NCI-H1694 treated with DMSO at 0.1 percent for 48 hours (cell line): ENCODE measurements at regions not wholly inside any gene's neighbourhood (a gene's known extent, or its start where the extent isn't known, plus 50 kb on each side); places are given as distances from the start of the nearest gene placed in this dataset.

ENCODE experiments used
- DNase-seq: peaks from one replicate; lab custom pipeline; 2025; lab: John Stamatoyannopoulos, UW

DNA sequence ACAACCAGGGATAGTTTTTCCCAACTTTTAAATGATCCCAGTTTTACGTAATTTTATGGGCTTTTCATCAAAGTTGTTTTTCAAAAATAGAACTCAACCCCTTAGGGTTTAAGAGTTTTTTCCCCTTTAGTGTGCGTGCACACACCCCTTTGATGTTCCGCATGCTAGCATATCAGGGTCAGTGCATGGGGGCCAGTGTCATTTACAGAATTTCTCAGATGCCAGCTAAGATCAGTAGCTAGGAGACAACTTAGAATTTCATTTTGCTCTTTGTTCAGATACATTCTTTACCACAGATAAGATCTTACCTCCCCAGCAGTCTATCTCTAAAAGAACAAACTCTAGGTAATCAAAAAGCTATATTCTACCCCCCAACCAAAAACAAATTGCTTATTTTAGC is 238.5 kb upstream of the SASH1 start:
- no peak for DNase-seq

DNA sequence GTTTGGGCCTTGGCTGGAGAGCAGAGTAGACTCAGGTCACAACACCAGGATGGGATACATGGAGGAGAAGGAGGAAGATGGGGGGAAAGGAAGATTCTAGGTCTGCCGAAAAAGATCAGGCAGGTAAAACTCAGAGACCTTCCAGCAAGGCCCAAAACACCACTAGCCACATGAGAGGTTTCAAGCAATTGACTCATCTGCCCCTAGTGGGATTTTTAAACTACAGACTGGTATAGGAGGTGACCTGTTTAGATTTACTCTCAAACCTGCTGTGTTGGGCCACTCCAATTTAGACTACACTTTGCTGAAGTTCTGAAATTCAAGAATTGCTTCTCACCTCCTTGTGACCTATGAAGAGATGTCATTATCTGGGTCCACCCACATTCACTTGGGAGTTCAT is 236.9 kb upstream of the SASH1 start:
- DNase-seq, result no peak

DNA sequence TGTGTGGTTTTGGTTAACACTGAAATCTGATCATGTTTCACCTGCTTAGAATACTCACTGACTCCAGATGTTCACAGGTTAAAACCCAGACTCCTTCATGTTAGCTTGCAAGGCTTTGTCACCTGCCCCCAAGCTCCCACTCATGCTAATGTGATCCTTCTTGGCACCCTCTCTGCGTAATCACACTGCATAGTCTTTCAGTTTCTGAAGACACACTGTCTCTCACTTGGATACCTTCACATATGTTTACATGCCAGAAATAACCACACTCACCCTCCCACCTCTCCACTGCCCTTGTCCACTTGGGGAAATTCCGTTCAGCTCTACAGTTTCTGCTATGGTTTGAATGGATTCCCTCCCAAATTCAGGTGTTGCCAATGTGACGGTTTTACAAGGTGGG is 234.7 kb upstream of the SASH1 start:
- DNase-seq, result no peak

DNA sequence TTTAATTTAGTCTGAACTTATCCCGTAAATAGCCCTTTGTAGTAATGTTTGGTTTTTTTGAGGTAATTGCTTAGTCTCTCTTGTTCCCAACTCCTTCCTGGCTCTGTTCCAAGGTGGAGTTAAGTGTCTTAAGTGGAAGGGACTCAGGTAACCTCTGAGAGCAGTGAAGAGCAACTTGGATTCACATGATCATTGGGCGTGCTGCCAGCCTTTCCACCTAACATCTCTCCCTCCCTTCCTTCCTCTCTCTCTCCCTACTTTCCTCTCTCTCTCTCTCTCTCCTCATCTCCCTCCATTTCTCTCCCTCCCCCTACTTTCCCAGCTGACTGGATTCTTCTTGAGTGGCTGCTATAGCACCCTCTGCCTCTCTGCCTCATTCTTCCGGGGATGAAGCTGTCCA is 232.9 kb upstream of the SASH1 start:
- no peak for DNase-seq

DNA sequence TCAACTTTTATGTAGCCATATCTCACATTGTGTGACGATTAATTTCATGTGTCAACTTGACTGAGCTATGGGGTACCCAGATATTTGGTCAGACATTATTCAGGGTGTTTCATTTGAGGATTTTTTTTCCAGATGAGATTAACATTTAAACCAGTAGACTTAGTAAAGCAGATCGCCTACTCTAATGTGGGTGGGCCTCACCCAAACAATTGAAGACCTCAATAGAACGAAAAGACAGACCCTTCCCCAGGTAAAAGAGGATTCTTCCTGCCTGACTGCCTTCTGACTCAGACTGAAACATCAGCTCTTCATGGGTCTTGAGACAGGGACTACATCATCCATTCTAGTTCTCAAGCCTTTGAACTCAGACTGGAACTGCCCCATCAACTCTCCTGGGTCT is 231.7 kb upstream of the SASH1 start:
- DNase-seq, result no peak

DNA sequence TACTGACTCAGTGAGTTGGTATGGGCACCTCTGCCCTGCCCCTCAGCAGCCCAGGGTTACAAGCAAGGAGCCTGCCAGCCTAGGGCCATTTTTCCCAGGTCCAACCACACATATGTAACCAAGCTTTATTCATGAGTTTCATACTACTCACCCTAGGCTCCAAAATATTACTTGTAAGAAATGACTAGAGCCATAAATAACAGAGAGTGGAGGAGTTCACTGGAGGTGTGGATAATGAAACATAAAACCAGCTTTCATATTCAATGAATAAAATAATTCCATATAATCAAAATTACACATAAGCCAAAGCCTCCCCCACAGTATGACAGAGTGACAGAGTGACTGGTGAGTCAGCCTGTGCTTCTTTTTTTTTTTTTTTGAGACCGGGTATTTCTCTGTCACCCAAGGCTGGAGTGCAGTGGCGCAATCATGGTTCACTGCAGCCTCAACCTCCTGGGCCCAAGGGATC is 229.8 kb upstream of the SASH1 start:
- DNase-seq, result no peak

DNA sequence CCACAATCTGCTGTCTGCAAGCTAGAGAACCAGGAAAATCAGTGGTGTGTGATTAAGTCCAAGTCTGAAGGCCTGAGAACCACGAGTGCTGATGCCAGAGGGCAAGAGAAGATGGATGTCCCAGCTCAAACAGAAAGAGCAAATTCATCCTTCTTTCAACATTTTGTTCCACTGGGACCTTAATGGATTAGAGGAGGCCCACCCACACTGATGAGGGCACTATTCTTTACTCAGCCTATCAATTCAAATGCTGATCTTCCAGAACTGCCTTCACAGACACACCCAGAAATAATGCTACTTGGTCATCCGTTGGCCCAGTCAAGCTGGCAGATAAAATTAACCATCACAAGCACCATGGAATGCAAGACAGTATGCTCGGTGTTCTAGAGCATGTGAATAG is 226.6 kb upstream of the SASH1 start:
- no peak for DNase-seq

DNA sequence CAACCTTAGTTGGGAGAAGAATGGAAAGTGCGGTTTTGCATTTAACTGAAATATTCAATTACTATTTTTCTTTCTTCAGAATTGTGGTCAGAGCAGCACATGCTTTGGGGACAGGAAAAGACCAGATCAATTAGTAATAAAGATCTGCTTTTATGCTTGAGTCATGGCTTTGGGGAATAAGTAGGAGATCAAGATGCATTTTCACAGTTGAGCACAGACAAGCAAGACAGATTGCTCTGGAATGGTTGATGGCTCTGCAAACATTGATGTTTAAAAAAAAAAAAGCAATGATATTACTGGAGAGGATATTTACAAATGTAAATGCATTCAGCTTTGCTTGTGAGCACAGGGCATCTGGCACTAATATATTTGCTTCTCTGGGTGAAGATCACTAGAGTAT is 224.4 kb upstream of the SASH1 start:
- no peak for DNase-seq

DNA sequence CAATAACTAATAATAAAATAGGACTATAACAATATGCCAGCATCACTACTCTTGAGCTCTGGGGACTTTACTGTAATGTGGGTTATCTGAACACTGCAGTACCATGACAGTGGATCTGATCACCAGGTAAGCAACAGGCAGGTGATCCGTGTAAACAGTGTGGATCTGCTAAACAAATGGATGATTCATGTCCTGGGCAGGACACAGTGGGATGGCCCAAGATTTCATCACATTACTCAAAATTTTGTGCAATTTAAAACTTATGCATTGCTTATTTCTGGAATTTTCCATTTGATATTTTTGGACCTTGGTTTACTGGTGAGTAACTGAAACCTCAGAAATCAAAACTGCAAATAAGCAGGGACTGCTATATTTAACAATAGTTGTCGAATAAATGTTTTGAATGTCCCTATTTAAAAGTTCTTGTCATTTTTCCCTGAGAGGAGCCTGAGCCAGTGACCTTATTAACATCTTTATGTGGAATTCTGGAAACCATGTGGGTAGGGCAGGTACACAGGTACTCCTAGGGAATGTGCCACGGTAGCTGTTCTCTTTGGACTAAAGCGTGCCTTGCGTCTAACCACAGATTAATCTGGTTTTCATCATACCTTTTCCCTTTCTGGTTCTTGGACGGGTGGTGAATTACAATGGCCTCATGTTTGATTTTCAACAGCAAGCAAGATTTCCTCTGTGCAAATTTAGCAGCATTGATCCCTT is 214.5 kb upstream of the SASH1 start:
- DNase-seq, result no peak

DNA sequence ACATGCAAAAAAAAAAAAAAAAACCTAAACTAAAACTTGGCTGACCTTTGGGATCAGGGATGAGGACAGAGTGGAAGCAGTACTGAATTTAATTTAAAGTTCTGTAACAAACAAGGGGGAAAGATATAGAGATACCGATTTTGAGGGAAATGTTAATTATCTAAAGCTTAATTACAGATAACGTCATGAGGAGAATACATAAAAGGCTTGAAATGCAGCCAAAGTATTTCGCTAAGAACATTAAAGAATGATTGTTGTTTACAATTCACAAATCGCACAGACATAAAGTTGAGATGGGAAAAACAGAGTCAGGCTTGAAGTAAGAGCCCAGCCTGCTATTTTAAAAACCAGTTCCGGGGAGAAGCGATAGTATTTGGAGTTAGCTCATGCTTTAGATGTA is 208.0 kb upstream of the SASH1 start:
- no peak for DNase-seq

DNA sequence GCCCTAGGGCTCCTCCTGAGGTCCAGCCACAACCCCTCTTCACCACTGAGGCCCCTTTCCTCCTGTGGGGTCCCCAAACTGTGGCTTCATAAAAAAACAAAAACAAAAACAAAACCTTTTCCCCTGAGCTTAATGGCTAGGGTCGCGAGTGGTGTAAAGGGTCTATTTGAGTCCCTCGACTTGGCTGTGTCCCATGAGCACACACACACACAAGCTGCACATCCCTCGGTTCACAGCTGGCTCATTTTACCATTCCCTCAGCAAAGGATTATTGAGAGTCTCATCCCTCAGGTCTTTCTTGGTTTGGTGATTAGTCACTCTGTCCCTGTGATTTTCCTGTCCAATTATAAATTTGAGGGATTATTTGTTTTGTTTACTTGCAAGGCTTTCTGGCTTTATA is 206.1 kb upstream of the SASH1 start:
- DNase-seq, result no peak

DNA sequence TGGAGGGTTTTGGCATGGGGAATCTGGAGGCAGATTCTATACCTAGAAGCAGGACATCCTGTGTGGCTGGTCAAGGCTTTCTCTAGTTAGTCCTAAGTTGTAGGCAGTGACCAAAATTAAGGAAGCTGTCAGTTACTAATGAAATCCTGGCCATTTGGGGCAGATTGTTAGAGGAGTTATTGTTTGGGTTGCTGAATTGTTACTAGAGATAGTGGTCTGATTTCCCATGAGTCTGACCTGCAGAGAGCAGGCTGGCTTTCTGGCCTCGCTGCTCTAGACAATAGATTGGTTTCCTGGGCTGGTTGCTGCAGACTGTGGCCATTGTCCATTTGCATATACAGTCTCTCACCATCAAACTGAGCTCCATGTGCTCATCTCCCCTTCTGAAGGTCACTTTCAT is 205.0 kb upstream of the SASH1 start:
- DNase-seq, result no peak

DNA sequence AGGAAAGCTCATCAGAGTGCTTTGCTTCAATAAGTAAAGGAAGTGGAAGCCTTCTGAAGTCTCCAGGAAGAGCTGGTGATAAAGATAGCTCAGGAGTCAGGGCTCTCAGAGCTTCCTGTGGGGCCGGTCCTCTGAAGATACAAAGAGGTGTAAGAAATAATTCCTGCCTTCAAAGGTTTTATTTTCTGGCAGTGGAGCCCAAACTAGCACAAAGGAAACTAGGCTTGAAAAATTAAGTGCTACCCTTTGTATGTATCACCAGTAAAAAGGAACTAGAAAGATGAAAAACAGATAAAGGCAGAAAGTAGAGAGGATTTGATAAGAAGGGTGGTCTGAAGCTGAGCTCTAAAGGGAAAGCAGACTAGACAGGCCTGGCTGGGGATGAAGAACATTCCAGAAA is 204.1 kb upstream of the SASH1 start:
- no peak for DNase-seq

DNA sequence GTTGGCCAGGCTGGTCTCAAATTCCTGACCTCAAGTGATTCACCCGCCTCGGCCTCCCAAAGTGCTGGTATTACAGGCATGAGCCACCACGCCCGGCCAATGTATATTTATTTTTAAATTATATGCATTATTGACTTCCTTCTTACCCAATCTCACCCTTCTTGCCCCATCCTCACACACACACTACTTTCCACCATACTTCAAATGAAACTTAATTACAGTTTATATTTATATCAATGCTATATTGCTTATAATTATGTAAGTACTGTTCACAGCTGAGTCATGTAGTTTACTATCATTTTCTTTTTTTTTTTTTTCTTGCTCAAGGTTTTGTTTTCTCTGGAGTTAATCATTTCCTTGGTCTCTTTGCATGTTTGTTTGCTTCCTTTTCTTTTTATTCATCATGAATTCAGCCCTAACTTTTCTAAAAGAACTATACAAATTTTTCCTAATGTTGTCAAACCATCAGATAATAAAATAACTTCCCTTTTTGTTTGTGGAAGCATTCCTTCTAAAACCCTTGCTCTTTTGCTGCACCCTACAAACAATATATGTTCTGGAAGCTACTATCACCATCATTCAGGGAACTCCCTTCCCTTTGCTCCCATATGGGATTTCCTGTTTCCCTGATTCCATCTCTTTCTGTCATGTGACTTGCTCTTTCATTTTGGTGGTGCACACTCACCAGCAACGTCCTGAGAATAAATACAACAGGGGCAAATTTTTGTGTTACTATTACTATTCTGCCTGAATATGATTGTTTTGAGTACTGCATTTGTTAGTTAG is 201.7 kb upstream of the SASH1 start:
- DNase-seq, result no peak

DNA sequence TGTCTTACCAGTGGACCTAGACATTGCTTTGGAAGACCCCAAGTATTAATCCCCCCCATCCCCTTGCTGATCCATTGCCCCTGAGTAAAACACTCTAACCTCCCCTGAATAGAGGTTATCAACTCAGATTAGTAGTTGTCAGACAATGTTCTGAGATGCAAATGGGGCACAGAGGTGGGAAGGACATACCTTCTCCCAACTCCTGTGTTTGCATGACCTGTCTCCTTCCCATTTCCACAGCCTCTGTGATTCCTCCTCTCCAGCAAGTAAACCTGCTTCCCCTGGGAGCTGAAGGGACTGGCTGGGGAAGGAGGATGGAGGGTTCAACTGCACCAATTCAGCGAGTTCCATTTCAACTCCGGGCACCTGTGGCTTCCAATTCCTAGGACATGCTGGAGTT is 199.8 kb upstream of the SASH1 start:
- no peak for DNase-seq

DNA sequence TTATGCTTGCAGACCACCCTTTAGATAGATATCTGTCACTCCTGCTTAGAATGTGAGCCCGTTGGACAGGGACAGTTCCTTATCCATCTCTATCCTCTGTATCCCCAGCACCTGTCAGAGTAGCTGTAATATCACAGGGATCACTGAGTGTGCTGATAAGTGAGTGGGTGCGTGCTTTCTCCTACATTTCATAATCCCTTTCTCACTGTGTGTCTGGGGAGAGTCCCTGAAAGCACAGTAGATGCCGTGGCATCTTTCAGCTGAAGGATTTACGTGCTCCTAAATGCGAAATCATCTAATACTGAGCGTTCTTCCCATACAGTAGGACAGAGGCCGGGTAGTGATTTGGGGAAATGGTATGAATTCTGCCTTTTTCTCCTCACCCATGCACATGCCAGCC is 198.9 kb upstream of the SASH1 start:
- DNase-seq, result no peak

DNA sequence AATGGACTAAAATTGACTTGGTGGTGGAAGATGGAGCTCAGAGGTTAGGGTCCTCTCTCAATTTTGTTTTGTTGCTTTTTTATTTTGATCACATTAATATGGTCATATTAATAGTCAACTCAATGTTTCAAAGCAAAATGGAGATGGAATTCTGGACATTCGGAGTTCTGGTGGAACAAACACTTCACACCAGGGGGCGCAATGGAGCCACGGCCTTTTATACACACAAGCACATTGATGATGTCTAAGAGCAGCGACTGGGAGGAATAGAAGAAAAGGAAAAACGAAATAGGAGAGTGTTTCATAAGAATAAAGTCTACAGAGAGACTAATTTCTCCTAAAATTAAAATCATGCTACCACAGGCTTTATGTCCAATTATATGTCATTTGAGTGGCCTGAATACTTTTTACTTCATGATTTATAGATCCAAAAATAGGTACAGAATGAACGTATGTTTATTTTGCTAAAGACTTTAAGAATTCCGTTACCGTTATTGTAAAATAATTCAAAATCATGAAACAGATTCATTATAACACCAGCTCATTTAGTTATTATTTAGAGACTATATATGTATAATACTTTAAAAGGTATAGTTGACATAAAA is 197.6 kb upstream of the SASH1 start:
- DNase-seq, result peak; percentile 37

DNA sequence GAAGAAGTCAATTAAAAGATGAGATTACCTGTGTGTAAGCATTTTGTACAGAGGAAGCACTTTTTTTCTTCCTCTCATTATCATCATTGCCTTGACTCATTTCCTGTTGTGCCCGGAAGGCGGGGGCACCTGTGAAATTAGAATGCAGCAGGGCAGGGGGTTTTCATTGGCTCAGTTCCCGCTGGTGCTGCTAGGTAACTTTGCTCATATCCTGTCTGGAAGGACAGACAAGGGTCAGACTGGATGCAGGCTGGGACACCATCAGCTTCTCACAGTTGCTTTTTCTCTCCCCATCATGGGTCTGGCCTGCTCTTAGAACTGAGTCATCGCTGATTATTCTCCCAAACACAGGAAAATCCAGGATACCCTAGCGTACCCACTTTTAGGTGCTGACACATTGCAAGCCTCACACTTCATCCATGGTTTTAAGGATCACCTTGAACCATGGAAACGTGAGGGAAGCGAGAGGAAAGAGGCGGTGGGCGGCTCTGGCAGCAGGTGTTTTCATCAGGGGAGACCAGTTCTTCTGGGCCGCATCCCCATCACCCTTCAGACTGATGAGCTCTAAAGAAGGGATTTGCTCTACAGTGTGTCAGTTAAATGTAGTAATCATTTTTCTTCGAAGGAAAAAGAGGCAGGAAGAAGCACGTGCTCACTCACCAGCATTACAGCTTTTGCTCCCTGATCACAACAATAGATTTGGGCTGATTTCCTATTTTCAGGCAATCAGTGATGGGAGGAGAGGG is 195.7 kb upstream of the SASH1 start:
- DNase-seq, result no peak

DNA sequence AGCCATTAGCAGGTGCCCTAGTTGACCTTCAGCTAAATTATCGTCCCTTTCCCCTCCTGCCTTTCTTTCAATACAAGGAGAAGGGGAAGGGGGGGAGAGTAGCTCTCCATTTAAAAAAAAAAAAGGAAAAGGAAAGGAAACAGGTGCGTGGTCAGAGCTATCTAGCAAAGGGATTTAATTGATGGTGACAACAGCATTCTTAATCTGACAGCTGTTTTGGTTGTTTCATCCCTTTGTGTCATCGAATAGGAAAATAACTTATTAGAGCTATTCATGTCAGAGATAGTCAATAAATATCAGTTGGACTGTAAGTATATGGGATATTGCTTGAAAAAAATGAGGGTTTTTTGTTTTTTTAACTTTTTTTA is 195.2 kb upstream of the SASH1 start:
- DNase-seq, result no peak

DNA sequence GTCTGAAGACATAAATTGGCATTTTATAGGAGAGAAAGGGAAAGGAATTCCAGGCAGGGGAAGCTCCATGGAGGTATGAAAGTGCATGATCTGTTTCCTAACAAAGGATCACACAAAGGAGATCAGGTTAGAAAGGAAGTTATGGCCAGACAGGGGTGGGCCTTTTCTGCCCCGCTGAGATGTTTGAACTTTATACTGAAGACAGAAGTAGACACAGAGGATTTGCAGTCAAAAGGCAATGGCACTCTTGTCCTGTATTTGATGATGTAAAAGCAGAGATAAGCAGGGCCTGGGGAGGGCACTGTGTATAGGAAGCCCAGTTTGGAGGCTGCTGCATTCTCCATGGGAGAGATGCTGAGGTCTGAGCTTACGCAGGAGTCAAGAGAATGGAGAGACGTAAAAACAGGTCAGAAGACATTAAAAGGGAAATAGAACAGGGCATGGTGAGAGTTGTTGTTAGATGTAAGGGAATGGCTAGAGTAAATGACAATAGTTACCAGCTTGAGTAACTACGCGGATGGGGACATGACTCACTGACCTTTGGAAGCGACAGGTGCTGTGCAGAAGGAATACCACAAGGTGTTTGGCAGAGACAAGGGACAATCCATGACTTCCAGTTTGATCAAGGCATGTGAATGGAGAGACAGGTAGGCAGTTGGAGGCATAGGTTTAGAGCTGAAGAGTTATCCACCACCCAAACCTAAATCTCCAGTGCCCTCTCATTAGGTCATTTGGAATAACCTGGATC is 190.6 kb upstream of the SASH1 start:
- no peak for DNase-seq

DNA sequence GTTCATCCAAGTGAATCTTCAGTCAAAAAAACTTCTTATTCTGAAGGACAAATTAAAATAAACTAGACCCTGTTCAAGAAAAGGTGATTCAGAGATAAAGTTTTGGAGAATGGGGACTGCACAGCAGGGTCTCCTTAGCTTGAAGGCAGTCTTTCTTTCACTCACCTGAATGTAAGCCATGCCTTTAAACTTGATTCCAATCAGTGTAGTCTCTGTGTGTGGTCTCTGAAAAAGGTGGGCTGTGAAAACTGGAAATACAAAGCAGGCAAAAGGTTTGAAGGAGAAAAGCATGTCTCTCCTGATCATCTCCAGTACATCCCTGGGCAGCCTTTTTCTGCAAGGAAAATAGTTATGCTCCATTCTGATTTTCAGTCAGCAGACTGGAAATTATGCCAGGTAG is 188.0 kb upstream of the SASH1 start:
- no peak for DNase-seq

DNA sequence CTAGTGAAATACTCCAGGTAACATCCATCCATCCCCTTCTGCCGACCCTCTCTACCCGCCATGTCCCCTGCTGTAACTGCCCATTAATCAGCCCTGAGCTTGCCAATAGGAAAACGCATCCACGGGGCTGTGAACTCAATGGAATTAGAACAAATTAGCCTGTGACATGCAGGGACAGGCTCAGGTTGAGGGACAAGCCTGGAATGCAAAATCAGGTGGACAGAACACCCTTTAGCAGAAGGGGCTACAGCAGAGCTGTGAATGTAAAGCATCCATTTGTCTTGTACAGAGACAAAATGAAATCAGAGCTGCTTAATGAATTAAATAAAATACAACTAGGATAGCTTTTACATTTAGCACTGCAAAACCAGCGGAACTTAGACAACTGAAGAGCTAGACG is 187.3 kb upstream of the SASH1 start:
- DNase-seq, result no peak
